Activated B cell treated with CpG ODN at 0.5 μM for 24 hours (primary cell): ENCODE measurements at regions not wholly inside any gene's neighbourhood (a gene's known extent, or its start where the extent isn't known, plus 50 kb on each side); places are given as distances from the start of the nearest gene placed in this dataset.

ENCODE experiments used
- ATAC-seq: fragments of 200-7000 bp; cut with Tn5 transposase; one replicate; pipeline ENCODE4 v1.10.0; 2021; ENCODE audit warnings: low read depth, mild to moderate bottlenecking, moderate library complexity
- CTCF ChIA-PET: fragments of 350-600 bp; sonication (Branson Sonifier 250); formaldehyde crosslinking; loops from one replicate; lab custom pipeline; 2021; ENCODE audit warnings: antibody characterized with exemption; lab: Charles Lee
- POLR2A ChIA-PET: fragments of 350-600 bp; sonication (Branson Sonifier 250); formaldehyde crosslinking; loops from one replicate; lab custom pipeline; 2021; ENCODE audit warnings: antibody characterized with exemption; lab: Charles Lee
- DNase-seq: peaks from one replicate; pipeline ENCODE4 v3.0.0; 2022
- H3K27ac Mint-ChIP-seq: one replicate; pipeline ENCODE4 v1.8.0; 2020; ENCODE audit warnings: mixed read lengths
- H3K27me3 Mint-ChIP-seq: one replicate; pipeline ENCODE4 v1.8.0; 2021; ENCODE audit warnings: mixed read lengths
- H3K36me3 Mint-ChIP-seq: one replicate; pipeline ENCODE4 v1.8.0; 2021; ENCODE audit warnings: low read depth, mixed read lengths
- H3K4me1 Mint-ChIP-seq: one replicate; pipeline ENCODE4 v1.8.0; 2021; ENCODE audit warnings: mixed read lengths
- H3K4me3 Mint-ChIP-seq: one replicate; pipeline ENCODE4 v1.8.0; 2020; ENCODE audit warnings: mild to moderate bottlenecking, mixed read lengths
- H3K9me3 Mint-ChIP-seq: one replicate; pipeline ENCODE4 v1.8.0; 2020; ENCODE audit warnings: mixed read lengths
- intact Hi-C: fragments of 100-400 bp; cut with micrococcal nuclease; formaldehyde crosslinking; loops from one replicate; pipeline ENCODE4 v1.15.1; 2024
- TF ChIP-seq, protein P1 (sequence below): fragments of 200-600 bp; IDR thresholded peaks from one replicate; pipeline ENCODE4 v1.8.0; 2022; ENCODE audit warnings: antibody characterized with exemption, mild to moderate bottlenecking

DNA sequence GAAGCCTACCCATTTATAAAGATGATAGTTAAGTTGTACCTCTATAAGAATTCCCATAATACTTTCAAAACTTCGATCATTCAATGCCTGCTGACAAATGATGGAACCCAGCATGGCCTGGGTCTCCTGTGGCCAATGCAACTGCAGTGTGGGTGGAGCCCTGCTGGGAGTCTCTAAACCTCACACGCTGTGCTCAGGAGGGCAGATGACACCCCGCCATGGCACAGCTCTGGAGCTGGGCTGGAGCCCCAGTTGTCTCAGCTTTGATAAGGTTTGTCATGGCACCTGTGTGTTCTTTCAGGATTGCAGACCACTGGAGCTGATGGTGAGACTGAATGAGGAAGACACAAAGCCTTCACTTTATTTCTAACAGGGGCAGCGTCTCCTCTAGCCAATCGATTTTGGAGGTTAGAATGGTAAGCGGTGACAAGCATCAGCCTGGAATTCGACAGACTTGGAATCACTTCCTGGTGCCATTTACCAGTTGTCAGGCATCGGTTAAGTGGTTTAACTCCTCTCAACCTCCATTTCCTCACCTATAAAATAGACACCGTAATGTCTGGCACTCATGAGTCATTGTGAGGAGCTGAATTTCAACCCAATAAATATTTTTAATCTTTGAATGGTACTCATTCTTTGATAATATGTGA lies 383.6 kb upstream of the SALL3 start:
- peaks cover 14% of the 10 kb centered on the region for H3K9me3 Mint-ChIP-seq
- intact Hi-C loops = no loop called here
- no peaks in the 10 kb centered on the region for H3K27me3 Mint-ChIP-seq
- DNase-seq = no peak
- H3K27ac Mint-ChIP-seq = no peak overlapping the region
- ChIA-PET POLR2A (no interaction called here), CTCF (no interaction called here)
- no peak for ATAC-seq
- H3K4me3 Mint-ChIP-seq = no peak overlapping the region
- H3K36me3 Mint-ChIP-seq = no peaks in the 10 kb centered on the region
- TF ChIP-seq, protein P1, sequence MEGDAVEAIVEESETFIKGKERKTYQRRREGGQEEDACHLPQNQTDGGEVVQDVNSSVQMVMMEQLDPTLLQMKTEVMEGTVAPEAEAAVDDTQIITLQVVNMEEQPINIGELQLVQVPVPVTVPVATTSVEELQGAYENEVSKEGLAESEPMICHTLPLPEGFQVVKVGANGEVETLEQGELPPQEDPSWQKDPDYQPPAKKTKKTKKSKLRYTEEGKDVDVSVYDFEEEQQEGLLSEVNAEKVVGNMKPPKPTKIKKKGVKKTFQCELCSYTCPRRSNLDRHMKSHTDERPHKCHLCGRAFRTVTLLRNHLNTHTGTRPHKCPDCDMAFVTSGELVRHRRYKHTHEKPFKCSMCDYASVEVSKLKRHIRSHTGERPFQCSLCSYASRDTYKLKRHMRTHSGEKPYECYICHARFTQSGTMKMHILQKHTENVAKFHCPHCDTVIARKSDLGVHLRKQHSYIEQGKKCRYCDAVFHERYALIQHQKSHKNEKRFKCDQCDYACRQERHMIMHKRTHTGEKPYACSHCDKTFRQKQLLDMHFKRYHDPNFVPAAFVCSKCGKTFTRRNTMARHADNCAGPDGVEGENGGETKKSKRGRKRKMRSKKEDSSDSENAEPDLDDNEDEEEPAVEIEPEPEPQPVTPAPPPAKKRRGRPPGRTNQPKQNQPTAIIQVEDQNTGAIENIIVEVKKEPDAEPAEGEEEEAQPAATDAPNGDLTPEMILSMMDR = no peak
- no peaks in the 10 kb centered on the region for H3K4me1 Mint-ChIP-seq

DNA sequence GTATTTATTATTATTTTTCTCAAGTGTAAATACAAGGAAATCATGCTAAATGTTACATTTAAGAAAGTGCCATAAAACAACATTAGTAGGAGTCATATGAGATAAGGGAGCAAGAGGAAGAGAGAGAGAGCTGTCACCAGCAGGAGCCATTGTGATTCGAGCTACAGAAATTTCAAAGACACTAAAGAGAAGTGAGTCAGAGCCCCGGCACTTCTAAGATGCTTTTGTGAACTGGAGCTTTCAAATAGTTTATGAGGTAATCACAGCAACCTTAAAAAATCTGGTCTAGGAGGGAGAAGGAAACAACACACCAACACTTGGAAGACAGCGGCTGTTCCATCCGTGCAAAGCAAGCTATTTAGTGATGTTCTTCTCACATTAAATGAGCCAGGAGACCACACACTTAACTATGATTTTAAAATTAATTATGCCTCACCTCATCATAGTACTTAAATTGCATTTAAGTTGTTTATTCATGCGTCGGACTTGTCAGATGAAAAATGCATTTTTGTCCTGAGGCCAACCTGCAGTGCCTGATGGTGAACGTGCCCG lies 382.7 kb upstream of the SALL3 start:
- Mint-ChIP-seq H3K4me3 (no peak overlapping the region), H3K4me1 (no peaks in the 10 kb centered on the region), H3K36me3 (no peaks in the 10 kb centered on the region), H3K27me3 (no peaks in the 10 kb centered on the region), H3K9me3 (peaks cover 14% of the 10 kb centered on the region), H3K27ac (no peak overlapping the region)
- ChIA-PET POLR2A (no interaction called here), CTCF (no interaction called here)
- DNase-seq (no peak), ATAC-seq (no peak)
- intact Hi-C loops = no loop called here
- TF ChIP-seq, protein P1 = no peak

DNA sequence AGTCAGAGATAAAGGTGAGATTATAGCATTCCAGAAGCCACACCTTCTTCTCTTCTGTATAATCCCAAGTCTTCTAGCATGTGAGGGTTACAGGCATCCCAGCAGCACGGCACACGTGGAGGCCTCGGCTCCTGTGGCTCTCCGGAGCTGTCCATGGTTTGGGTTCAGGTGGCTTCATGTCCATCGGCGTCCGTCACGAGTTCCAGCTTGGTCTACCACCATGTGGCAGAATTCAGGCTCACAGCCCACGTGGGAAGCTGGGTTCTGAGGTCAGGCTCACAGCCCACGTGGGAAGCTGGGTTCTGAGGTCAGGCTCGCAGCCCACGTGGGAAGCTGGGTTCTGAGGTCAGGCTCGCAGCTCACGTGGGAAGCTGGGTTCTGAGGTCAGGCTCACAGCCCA lies 378.3 kb upstream of the SALL3 start:
- Mint-ChIP-seq H3K4me1 (no peaks in the 10 kb centered on the region), H3K36me3 (no peaks in the 10 kb centered on the region), H3K27me3 (no peaks in the 10 kb centered on the region), H3K9me3 (no peaks in the 10 kb centered on the region), H3K4me3 (no peak overlapping the region), H3K27ac (no peak overlapping the region)
- intact Hi-C loops = no loop called here
- ChIA-PET POLR2A (no interaction called here), CTCF (no interaction called here)
- ATAC-seq = no peak
- TF ChIP-seq, protein P1 = no peak
- no peak for DNase-seq

DNA sequence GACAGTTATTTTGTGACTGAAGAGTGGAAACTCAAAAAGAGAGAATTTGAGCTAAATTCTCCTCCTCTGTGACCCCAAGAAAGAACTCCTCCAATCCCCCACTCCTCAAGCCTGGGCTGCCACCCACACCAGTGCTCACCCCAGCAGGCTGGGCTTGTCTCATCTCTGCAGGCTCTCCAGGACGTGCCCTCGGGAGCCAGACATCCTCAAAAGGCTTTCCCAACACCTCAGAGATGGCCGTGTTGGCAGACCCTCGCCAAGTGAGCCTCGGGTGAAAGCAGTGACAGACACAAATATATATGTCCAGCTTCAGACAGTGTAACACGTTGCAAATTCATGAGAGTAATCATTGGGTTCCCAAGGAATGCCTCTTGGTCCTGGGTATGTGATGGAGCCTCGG lies 377.7 kb upstream of the SALL3 start:
- ATAC-seq (no peak), DNase-seq (no peak)
- CTCF ChIA-PET = no interaction called here
- H3K9me3 Mint-ChIP-seq = no peaks in the 10 kb centered on the region
- POLR2A ChIA-PET = no interaction called here
- no peaks in the 10 kb centered on the region for H3K27me3 Mint-ChIP-seq
- intact Hi-C loops = no loop called here
- H3K27ac Mint-ChIP-seq = no peak overlapping the region
- no peaks in the 10 kb centered on the region for H3K4me1 Mint-ChIP-seq
- TF ChIP-seq, protein P1 = no peak
- no peaks in the 10 kb centered on the region for H3K36me3 Mint-ChIP-seq
- H3K4me3 Mint-ChIP-seq = no peak overlapping the region

DNA sequence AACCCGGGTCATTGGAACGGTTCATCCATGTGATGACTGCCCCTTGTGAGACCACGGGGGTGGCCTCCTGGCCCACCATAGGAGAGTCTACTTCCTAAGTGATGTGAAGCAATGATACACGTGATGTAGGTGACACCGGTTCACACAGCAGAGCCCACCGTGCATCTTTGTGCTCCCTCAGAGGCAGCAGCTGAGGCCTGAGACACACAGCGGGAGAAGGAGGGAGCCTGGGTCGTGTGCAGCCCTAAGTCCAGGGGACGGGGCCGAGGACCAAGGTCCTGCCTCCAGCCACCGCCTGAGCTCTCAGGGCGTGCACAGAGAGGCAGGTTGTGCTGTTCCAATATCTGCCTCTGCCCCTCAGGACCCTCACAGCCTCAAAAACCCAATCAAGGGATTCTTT lies 377.2 kb upstream of the SALL3 start:
- TF ChIP-seq, protein P1 = no peak
- H3K27ac Mint-ChIP-seq = no peak overlapping the region
- no peaks in the 10 kb centered on the region for H3K9me3 Mint-ChIP-seq
- CTCF ChIA-PET = no interaction called here
- intact Hi-C loops = no loop called here
- DNase-seq (no peak), ATAC-seq (no peak)
- POLR2A ChIA-PET = no interaction called here
- no peaks in the 10 kb centered on the region for H3K4me1 Mint-ChIP-seq
- H3K36me3 Mint-ChIP-seq = no peaks in the 10 kb centered on the region
- no peak overlapping the region for H3K4me3 Mint-ChIP-seq
- H3K27me3 Mint-ChIP-seq = no peaks in the 10 kb centered on the region
